Stimulated activated CD4-positive, alpha-beta T cell treated with anti-CD3 and anti-CD28 coated beads, Interleukin-4, amount 100 ng/mL, for 48 hours (primary cell): ENCODE measurements at regions not wholly inside any gene's neighbourhood (a gene's known extent, or its start where the extent isn't known, plus 50 kb on each side); places are given as distances from the start of the nearest gene placed in this dataset.
"Not testable (repeated sequence)": the region's sequence is repeated elsewhere in the genome, so short reads cannot be mapped to it uniquely, and the experiment has no call there.

Experiments used
- DNase-seq, 2 donors: peaks; one replicate each; pipeline ENCODE4 v3.0.0-alpha.2; 2020; ENCODE audit warnings: low read depth in 2 of 2

GRCh38 chr1:90349510-90349909 lies 354.6 kb downstream of the ZNF326 start:
- DNase-seq = no peak

- DNase-seq = no peak
Observed at GRCh38 chr1:90348934-90349333, 354.0 kb downstream of the ZNF326 start.

GRCh38 chr1:90348459-90348858 lies 353.5 kb downstream of the ZNF326 start:
- not testable (repeated sequence) for DNase-seq

- DNase-seq = no peak
Observed at GRCh38 chr1:90347366-90347765, 352.5 kb downstream of the ZNF326 start.

- DNase-seq = no peak
Observed at GRCh38 chr1:90346757-90347156, 351.8 kb downstream of the ZNF326 start.

GRCh38 chr1:90346349-90346748 lies 351.4 kb downstream of the ZNF326 start:
- DNase-seq = no peak

- DNase-seq = no peak
Observed at GRCh38 chr1:90344963-90345730, 350.2 kb downstream of the ZNF326 start.

GRCh38 chr1:90341516-90341915 lies 346.6 kb downstream of the ZNF326 start:
- no peak for DNase-seq

GRCh38 chr1:90340606-90341005 lies 345.7 kb downstream of the ZNF326 start:
- DNase-seq = no peak

- no peak for DNase-seq
Observed at GRCh38 chr1:90339811-90340210, 344.9 kb downstream of the ZNF326 start.

GRCh38 chr1:90336552-90337324 lies 341.8 kb downstream of the ZNF326 start:
- no peak for DNase-seq

- no peak for DNase-seq
Observed at GRCh38 chr1:90335558-90335957, 340.6 kb downstream of the ZNF326 start.

- no peak for DNase-seq
Observed at GRCh38 chr1:90334137-90334536, 339.2 kb downstream of the ZNF326 start.

- DNase-seq = no peak
Observed at GRCh38 chr1:90325168-90325567, 330.3 kb downstream of the ZNF326 start.

- no peak for DNase-seq
Observed at GRCh38 chr1:90322186-90322585, 327.3 kb downstream of the ZNF326 start.

GRCh38 chr1:90319918-90320317 lies 325.0 kb downstream of the ZNF326 start:
- no peak for DNase-seq

- DNase-seq = no peak
Observed at GRCh38 chr1:90318431-90318830, 323.5 kb downstream of the ZNF326 start.

GRCh38 chr1:90317628-90318027 lies 322.7 kb downstream of the ZNF326 start:
- no peak for DNase-seq

- no peak for DNase-seq
Observed at GRCh38 chr1:90314533-90314932, 319.6 kb downstream of the ZNF326 start.

- DNase-seq = no peak
Observed at GRCh38 chr1:90313778-90314177, 318.9 kb downstream of the ZNF326 start.

GRCh38 chr1:90309806-90310205 lies 314.9 kb downstream of the ZNF326 start:
- DNase-seq = no peak

- DNase-seq = no peak
Observed at GRCh38 chr1:90308421-90308820, 313.5 kb downstream of the ZNF326 start.

- DNase-seq = no peak
Observed at GRCh38 chr1:90305577-90305976, 310.7 kb downstream of the ZNF326 start.
